Keratinocyte (primary cell): ENCODE measurements at regions not wholly inside any gene's neighbourhood (a gene's known extent, or its start where the extent isn't known, plus 50 kb on each side); places are given as distances from the start of the nearest gene placed in this dataset.

Experiments used
- DNase-seq: peaks from one replicate; pipeline ENCODE4 v3.0.0-alpha.2; 2011; ENCODE audit warnings: low read depth, missing footprints, low spot score
- FAIRE-seq: peaks from 2 replicates; lab custom pipeline; 2011; peaks lifted over from hg19 to GRCh38; lab: Jason Lieb, UNC
- H2AFZ ChIP-seq: 2 replicates; pipeline ENCODE4 v1.6.0; 2012; ENCODE audit warnings: low read length, control low read depth, inconsistent platforms; ENCODE audit not compliant: control insufficient read depth
- H3K27ac ChIP-seq: 2 replicates; pipeline ENCODE4 v1.5.1; 2011; ENCODE audit warnings: low read length; ENCODE audit not compliant: control insufficient read depth, insufficient read depth
- H3K27me3 ChIP-seq: 3 replicates; pipeline ENCODE4 v1.6.0; 2011; ENCODE audit warnings: low read length; ENCODE audit not compliant: control insufficient read depth, insufficient read depth; ENCODE audit errors: extremely low read depth
- H3K36me3 ChIP-seq, 2 experiments: 2 replicates in 1 of 2; 3 replicates in 1 of 2; pipeline ENCODE4 v1.5.1; 2011; ENCODE audit warnings: low read length in 2 of 2, mild to moderate bottlenecking in 1 of 2; ENCODE audit not compliant: control insufficient read depth in 2 of 2, insufficient read depth in 2 of 2; ENCODE audit errors: extremely low read depth in 1 of 2
- H3K4me1 ChIP-seq: 3 replicates; pipeline ENCODE4 v1.5.1; 2011; ENCODE audit warnings: low read length; ENCODE audit not compliant: control insufficient read depth, insufficient read depth; ENCODE audit errors: extremely low read depth
- H3K4me2 ChIP-seq: 3 replicates; pipeline ENCODE4 v1.6.0; 2011; ENCODE audit warnings: low read depth, low read length; ENCODE audit not compliant: control insufficient read depth, insufficient read depth; ENCODE audit errors: extremely low read depth
- H3K4me3 ChIP-seq, 3 experiments: fragments of 200-600 bp in 1 of 3; sonication (generic) in 1 of 3; 2 replicates in 2 of 3; 3 replicates in 1 of 3; pipeline ENCODE4 v1.5.1; 2011 to 2016; ENCODE audit warnings: low read length in 3 of 3, mild to moderate bottlenecking in 3 of 3, control low read depth in 2 of 3, inconsistent platforms in 1 of 3, low read depth in 1 of 3, mixed read lengths in 1 of 3, mixed run types in 1 of 3, moderate library complexity in 1 of 3; ENCODE audit not compliant: control insufficient read depth in 2 of 3, insufficient read depth in 2 of 3; ENCODE audit errors: extremely low read depth in 1 of 3
- H3K79me2 ChIP-seq: 2 replicates; pipeline ENCODE4 v1.6.0; 2012; ENCODE audit warnings: low read length; ENCODE audit not compliant: control insufficient read depth, insufficient read depth
- H3K9ac ChIP-seq: 3 replicates; pipeline ENCODE4 v1.6.0; 2011; ENCODE audit warnings: low read length; ENCODE audit not compliant: control insufficient read depth, insufficient read depth; ENCODE audit errors: extremely low read depth
- H3K9me1 ChIP-seq: 3 replicates; pipeline ENCODE4 v1.6.0; 2011; ENCODE audit warnings: low read length; ENCODE audit not compliant: control insufficient read depth, insufficient read depth; ENCODE audit errors: extremely low read depth
- H3K9me3 ChIP-seq: 2 replicates; pipeline ENCODE4 v1.5.1; 2012; ENCODE audit warnings: low read depth, low read length; ENCODE audit not compliant: control insufficient read depth
- H4K20me1 ChIP-seq: 3 replicates; pipeline ENCODE4 v1.6.0; 2011; ENCODE audit warnings: low read length; ENCODE audit not compliant: control insufficient read depth, insufficient read depth; ENCODE audit errors: extremely low read depth
- EZH2 ChIP-seq: IDR thresholded peaks from one replicate; pipeline ENCODE4 v1.6.1; 2012; ENCODE audit warnings: inconsistent platforms, mild to moderate bottlenecking, low read length, moderate library complexity
- dilution Hi-C: fragments of 300-500 bp; cut with MboI; formaldehyde crosslinking; loops from one replicate; pipeline ENCODE4 v1.7.0; 2020; ENCODE audit warnings: low sequenced_read_pairs; ENCODE audit not compliant: extremely low pct_ligation_motif_present
- TF ChIP-seq, protein P1 (sequence below), 3 experiments: IDR thresholded peaks in 1 of 3; conservative IDR thresholded peaks in 1 of 3; optimal IDR thresholded peaks in 1 of 3; 2 replicates in 2 of 3; 3 replicates in 1 of 3; pipeline versions ENCODE3 to v1.5.1; 2011; ENCODE audit warnings: low read length in 3 of 3, mild to moderate bottlenecking in 3 of 3, moderate library complexity in 2 of 3, control low read depth in 1 of 3, inconsistent platforms in 1 of 3; ENCODE audit not compliant: insufficient read depth in 2 of 3; ENCODE audit errors: extremely low read depth in 1 of 3

- no peaks in the 10 kb centered on the region for H3K36me3 ChIP-seq
- H3K27ac ChIP-seq: no peak overlapping the region
- TF ChIP-seq EZH2: no peak
- TF ChIP-seq, protein P1, sequence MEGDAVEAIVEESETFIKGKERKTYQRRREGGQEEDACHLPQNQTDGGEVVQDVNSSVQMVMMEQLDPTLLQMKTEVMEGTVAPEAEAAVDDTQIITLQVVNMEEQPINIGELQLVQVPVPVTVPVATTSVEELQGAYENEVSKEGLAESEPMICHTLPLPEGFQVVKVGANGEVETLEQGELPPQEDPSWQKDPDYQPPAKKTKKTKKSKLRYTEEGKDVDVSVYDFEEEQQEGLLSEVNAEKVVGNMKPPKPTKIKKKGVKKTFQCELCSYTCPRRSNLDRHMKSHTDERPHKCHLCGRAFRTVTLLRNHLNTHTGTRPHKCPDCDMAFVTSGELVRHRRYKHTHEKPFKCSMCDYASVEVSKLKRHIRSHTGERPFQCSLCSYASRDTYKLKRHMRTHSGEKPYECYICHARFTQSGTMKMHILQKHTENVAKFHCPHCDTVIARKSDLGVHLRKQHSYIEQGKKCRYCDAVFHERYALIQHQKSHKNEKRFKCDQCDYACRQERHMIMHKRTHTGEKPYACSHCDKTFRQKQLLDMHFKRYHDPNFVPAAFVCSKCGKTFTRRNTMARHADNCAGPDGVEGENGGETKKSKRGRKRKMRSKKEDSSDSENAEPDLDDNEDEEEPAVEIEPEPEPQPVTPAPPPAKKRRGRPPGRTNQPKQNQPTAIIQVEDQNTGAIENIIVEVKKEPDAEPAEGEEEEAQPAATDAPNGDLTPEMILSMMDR (optimal IDR thresholded peaks at IDR 0.05 in 1 of 3, IDR thresholded peaks at IDR 0.05 in 1 of 3, conservative IDR thresholded peaks at IDR 0.05 in 1 of 3; ENCODE audit: extremely low read depth in 1 of 3, insufficient read depth in 2 of 3, low read length in 3 of 3): no peak
- H3K79me2 ChIP-seq: no peaks in the 10 kb centered on the region
- no peaks in the 10 kb centered on the region for H3K27me3 ChIP-seq
- no peaks in the 10 kb centered on the region for H4K20me1 ChIP-seq
- H3K9me3 ChIP-seq: no peaks in the 10 kb centered on the region
- H3K4me3 ChIP-seq: no peak overlapping the region
- H3K4me1 ChIP-seq: peaks cover 7% of the 10 kb centered on the region
- dilution Hi-C loops: no loop called here
- no peak for FAIRE-seq
- no peaks in the 10 kb centered on the region for H3K9me1 ChIP-seq
- no peak overlapping the region for H2AFZ ChIP-seq
- H3K4me2 ChIP-seq: no peak overlapping the region
- no peak overlapping the region for H3K9ac ChIP-seq
- DNase-seq: no peak
These were observed 117.0 kb upstream of the CYP1B1 start for GRCh38 chr2:38192976-38193375.

DNA sequence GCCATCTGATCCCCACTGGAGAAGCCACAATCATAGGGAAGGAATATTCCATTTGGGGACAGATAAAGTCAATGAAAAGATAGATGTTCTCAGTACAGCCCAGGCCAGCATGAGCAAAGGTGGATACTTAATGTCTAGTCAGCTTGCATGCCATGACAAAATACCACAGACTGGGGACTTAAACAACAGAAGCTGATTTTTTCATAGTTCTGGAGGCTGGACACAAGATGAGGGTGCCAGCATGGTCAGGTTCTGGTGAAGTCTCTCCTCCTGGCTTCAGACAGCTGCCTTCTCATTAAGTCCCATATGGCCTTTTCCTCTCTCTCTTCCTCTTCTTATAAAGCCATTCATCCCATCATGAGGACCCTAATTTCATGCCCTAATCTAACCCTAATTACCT is 116.1 kb upstream of the CYP1B1 start:
- TF ChIP-seq, protein P1 (optimal IDR thresholded peaks at IDR 0.05 in 1 of 3, IDR thresholded peaks at IDR 0.05 in 1 of 3, conservative IDR thresholded peaks at IDR 0.05 in 1 of 3; ENCODE audit: extremely low read depth in 1 of 3, insufficient read depth in 2 of 3, low read length in 3 of 3): no peak
- TF ChIP-seq EZH2: no peak
- FAIRE-seq (no peak), DNase-seq (no peak)
- Histone ChIP-seq H3K4me1 (peaks cover 7% of the 10 kb centered on the region), H3K4me2 (no peak overlapping the region), H3K4me3 (no peak overlapping the region), H3K9me3 (no peaks in the 10 kb centered on the region), H4K20me1 (no peaks in the 10 kb centered on the region), H3K9me1 (no peaks in the 10 kb centered on the region), H2AFZ (no peak overlapping the region), H3K27ac (no peak overlapping the region), H3K27me3 (no peaks in the 10 kb centered on the region), H3K36me3 (no peaks in the 10 kb centered on the region), H3K9ac (no peak overlapping the region), H3K79me2 (no peaks in the 10 kb centered on the region)
- dilution Hi-C loops: no loop called here
